Suprapubic skin (tissue), 4 donors: ENCODE measurements at regions not wholly inside any gene's neighbourhood (a gene's known extent, or its start where the extent isn't known, plus 50 kb on each side); places are given as distances from the start of the nearest gene placed in this dataset.

Source experiments
- DNase-seq, 2 donors: peaks; one replicate each; pipeline ENCODE4 v3.0.0-alpha.2; 2019; ENCODE audit warnings: low spot score in 2 of 2
- H3K27ac ChIP-seq: fragments of 200-600 bp; sonication (generic); one replicate; pipeline ENCODE4 v1.5.1; 2019
- H3K27me3 ChIP-seq: fragments of 200-600 bp; sonication (generic); one replicate; pipeline ENCODE4 v1.5.1; 2019
- H3K36me3 ChIP-seq: fragments of 200-600 bp; sonication (generic); one replicate; pipeline ENCODE4 v1.5.1; 2019
- H3K4me1 ChIP-seq: fragments of 200-600 bp; sonication (generic); one replicate; pipeline ENCODE4 v1.5.1; 2019
- H3K4me3 ChIP-seq: fragments of 200-600 bp; sonication (generic); one replicate; pipeline ENCODE4 v1.5.1; 2019; ENCODE audit warnings: mild to moderate bottlenecking
- H3K9me3 ChIP-seq: fragments of 200-600 bp; sonication (generic); one replicate; pipeline ENCODE4 v1.5.1; 2019
- EP300 ChIP-seq: sonication (generic); formaldehyde crosslinking; IDR thresholded peaks from one replicate; pipeline ENCODE4 v1.6.1; 2017; ENCODE audit warnings: antibody characterized with exemption
- POLR2A ChIP-seq, 2 donors: fragments of 450-650 bp; IDR thresholded peaks; one replicate each; pipeline ENCODE4 v1.6.1; 2017; ENCODE audit warnings: antibody characterized with exemption in 2 of 2, mild to moderate bottlenecking in 2 of 2, moderate library complexity in 2 of 2
- POLR2AphosphoS5 ChIP-seq, 3 donors: sonication (generic); formaldehyde crosslinking; IDR thresholded peaks; one replicate each; pipeline ENCODE4 v1.6.1; 2017; ENCODE audit warnings: antibody characterized with exemption in 3 of 3
- WGBS: methylation state at CpG from one replicate; pipeline ENCODE4 v1.1.5; 2018; 5-methylcytosine and 5-hydroxymethylcytosine counted together
- TF ChIP-seq, protein P1 (sequence below), 2 donors: fragments of 200-600 bp in 1 of 2; fragments of 450-650 bp in 1 of 2; sonication (generic) in 1 of 2; IDR thresholded peaks; one replicate each; pipeline ENCODE4 v1.5.1; 2016 to 2019; ENCODE audit warnings: antibody characterized with exemption in 2 of 2, mild to moderate bottlenecking in 1 of 2, moderate library complexity in 1 of 2

DNA sequence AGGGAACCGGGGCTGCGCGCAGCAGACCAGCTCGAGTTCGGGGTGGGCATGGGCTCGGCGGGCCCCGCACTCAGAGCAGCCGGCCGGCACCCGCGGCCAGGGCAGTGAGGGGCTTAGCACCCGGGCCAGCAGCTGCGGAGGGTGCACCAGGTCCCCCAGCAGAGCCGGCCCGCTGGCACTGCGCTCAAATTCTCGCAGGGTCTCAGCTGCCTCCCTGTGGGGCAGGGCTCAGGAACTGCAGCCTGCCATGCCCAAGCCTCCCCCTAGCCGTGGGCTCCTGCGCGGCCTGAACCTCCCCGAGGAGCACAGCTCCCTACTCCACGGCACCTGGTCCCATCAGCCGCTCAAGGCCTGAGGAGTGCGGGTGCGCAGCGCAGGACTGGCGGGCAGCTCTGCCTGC lies 172.9 kb upstream of the SLC30A5 start:
- no peak overlapping the region for H3K4me3 ChIP-seq
- TF ChIP-seq, protein P1, sequence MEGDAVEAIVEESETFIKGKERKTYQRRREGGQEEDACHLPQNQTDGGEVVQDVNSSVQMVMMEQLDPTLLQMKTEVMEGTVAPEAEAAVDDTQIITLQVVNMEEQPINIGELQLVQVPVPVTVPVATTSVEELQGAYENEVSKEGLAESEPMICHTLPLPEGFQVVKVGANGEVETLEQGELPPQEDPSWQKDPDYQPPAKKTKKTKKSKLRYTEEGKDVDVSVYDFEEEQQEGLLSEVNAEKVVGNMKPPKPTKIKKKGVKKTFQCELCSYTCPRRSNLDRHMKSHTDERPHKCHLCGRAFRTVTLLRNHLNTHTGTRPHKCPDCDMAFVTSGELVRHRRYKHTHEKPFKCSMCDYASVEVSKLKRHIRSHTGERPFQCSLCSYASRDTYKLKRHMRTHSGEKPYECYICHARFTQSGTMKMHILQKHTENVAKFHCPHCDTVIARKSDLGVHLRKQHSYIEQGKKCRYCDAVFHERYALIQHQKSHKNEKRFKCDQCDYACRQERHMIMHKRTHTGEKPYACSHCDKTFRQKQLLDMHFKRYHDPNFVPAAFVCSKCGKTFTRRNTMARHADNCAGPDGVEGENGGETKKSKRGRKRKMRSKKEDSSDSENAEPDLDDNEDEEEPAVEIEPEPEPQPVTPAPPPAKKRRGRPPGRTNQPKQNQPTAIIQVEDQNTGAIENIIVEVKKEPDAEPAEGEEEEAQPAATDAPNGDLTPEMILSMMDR (IDR thresholded peaks at IDR 0.05) = no peak
- no peak for TF ChIP-seq EP300
- TF ChIP-seq POLR2A (IDR thresholded peaks at IDR 0.05) = no peak
- no peak for TF ChIP-seq POLR2AphosphoS5 (IDR thresholded peaks at IDR 0.05)
- no peak for DNase-seq
- peaks cover 4% of the 10 kb centered on the region for H3K9me3 ChIP-seq
- peaks cover 4% of the 10 kb centered on the region for H3K4me1 ChIP-seq
- WGBS = 100% methylated on average over 2 of the region's 28 CpGs
- no peaks in the 10 kb centered on the region for H3K27me3 ChIP-seq
- H3K27ac ChIP-seq = no peak overlapping the region
- H3K36me3 ChIP-seq = no peaks in the 10 kb centered on the region

DNA sequence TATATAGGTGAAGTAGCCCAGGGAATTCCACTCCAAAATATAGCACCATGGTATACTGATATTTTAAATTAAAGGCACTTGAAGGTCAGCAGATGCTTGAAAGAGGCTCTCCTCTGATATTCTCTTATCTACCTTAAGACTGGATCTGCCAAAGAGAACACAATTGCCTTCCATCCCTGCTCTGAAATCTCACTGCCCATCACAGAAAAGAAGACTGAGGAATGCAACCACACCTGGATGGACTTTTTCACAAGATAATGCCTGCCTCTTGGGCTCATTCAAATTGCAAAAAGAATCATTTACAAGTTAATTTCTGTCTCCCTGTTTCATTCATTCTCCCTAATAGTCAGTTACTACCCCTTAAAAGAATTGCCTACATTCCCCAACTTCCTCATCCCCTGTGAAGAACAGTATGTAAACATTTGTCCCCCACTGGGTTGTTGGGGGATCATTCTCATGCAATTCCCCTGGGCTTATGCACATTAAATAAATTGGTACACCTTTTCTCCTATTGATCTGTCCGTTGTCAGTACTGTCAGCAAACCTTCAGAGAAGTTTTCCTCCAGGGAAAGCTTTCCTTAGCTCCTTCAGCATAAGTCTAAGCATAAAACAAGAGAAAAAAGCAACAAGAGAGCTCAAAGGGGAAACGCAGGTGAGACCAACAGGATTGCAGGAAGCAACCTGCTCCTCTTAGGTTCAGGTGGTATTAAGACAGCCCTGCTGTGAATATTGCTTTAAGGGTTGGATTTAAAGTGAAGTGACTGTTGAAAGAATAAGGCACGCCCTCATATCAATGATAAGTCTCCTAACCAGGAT lies 171.4 kb upstream of the SLC30A5 start:
- no peak overlapping the region for H3K27ac ChIP-seq
- H3K4me3 ChIP-seq = no peak overlapping the region
- H3K9me3 ChIP-seq = peaks cover 4% of the 10 kb centered on the region
- H3K4me1 ChIP-seq = peaks cover 4% of the 10 kb centered on the region
- no peaks in the 10 kb centered on the region for H3K36me3 ChIP-seq
- TF ChIP-seq, protein P1 (IDR thresholded peaks at IDR 0.05) = no peak
- no peak for TF ChIP-seq EP300
- TF ChIP-seq POLR2A (IDR thresholded peaks at IDR 0.05) = no peak
- TF ChIP-seq POLR2AphosphoS5 (IDR thresholded peaks at IDR 0.05) = no peak
- no peak for DNase-seq
- H3K27me3 ChIP-seq = no peaks in the 10 kb centered on the region
- 80% methylated on average over 3 of the region's 3 CpGs for WGBS

DNA sequence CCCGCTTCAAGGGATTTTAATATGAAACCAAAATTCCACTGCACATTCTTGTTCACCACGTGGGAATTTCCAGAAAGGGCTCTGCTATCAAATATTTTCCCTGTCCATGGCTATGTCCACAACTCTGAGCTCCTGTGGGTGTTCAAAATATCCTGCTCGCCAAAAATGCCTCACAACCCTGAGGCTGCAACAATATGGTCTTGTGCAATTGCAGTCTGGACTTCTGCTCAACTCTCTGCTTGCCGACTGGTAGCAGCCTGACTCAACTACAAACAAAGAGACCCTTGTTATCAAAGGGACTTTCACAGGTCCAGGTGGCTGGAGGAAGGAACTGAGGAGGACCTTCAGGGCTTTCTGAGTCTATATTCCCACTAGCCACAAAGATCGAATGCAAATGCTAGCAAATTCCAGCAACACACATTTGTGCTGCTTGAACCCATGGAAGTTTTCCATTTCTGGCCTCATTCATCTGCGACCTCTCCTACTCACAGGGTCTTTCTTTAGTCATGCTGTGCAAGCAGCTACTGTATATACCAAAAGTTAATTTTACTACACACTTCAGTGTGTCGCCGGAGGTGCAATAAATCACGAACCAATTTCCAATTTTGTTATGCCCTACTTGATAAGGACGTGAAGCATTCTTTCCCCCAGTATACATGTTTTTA lies 169.2 kb upstream of the SLC30A5 start:
- DNase-seq = no peak
- no peaks in the 10 kb centered on the region for H3K27me3 ChIP-seq
- H3K9me3 ChIP-seq = no peaks in the 10 kb centered on the region
- peaks cover 4% of the 10 kb centered on the region for H3K4me1 ChIP-seq
- H3K36me3 ChIP-seq = no peaks in the 10 kb centered on the region
- WGBS = 80% methylated on average over 10 of the region's 10 CpGs
- no peak overlapping the region for H3K27ac ChIP-seq
- TF ChIP-seq POLR2A (IDR thresholded peaks at IDR 0.05) (no peak), POLR2AphosphoS5 (IDR thresholded peaks at IDR 0.05) (no peak), EP300 (no peak)
- TF ChIP-seq, protein P1 (IDR thresholded peaks at IDR 0.05) = no peak
- no peak overlapping the region for H3K4me3 ChIP-seq

DNA sequence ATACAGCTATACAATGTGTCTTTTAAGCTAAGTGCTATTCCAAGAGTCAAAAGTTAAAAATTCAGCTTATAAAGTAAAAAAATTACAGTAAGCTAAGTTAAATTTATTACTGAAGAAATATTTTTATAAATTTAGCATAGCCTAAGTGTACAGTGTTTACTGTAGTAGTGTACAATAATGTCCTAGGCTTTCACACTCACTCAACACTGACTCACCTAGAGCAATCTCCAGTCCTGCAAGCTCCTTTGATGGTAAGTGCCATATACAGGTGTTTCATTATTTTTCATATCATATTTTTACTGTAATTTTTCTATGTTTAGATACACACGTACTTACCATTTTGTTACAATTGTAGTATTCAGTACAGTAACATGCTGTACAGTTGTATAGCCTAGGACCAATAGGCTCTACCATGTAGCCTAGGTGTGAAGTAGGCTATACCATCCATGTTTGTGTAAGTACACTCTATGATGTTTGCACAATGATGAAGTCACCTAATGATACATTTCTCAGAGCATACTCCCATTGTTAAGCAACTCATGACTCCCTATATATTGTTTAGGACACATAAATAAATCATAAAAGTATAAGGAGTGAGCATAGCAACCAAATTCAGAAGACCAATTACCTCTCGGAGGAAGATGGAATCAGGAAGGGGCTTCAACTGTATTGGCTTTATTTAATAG lies 165.1 kb upstream of the SLC30A5 start:
- Histone ChIP-seq H3K27ac (no peak overlapping the region), H3K4me1 (peaks cover 4% of the 10 kb centered on the region), H3K9me3 (no peaks in the 10 kb centered on the region), H3K27me3 (no peaks in the 10 kb centered on the region), H3K36me3 (no peaks in the 10 kb centered on the region), H3K4me3 (no peak overlapping the region)
- no peak for DNase-seq
- WGBS = 93% methylated on average over 2 of the region's 2 CpGs
- TF ChIP-seq EP300 = no peak
- TF ChIP-seq, protein P1 (IDR thresholded peaks at IDR 0.05) = no peak
- no peak for TF ChIP-seq POLR2AphosphoS5 (IDR thresholded peaks at IDR 0.05)
- no peak for TF ChIP-seq POLR2A (IDR thresholded peaks at IDR 0.05)

DNA sequence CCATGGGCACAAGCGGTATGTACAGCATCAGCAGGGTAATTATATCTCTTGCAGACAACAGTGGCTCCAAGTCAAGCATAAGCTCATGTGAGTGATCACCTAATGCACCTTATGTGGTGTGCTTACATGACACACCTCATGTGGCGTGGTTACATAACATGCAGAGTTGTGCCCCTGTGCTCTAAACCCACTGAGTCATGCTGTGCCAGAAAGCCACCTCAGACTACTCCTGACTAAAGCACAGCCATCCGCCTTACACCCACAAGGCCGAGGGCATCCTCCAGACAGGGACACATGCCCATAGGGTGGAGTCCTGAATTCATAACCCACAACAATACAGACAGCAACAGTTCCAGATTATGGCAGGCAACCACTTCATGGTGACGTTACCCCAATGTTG lies 163.7 kb upstream of the SLC30A5 start:
- Histone ChIP-seq H3K36me3 (no peaks in the 10 kb centered on the region), H3K27me3 (no peaks in the 10 kb centered on the region), H3K9me3 (no peaks in the 10 kb centered on the region), H3K4me3 (no peak overlapping the region), H3K27ac (no peak overlapping the region), H3K4me1 (no peaks in the 10 kb centered on the region)
- no peak for DNase-seq
- 86% methylated on average over 4 of the region's 5 CpGs for whole genome bisulfite sequencing
- no peak for TF ChIP-seq POLR2A (IDR thresholded peaks at IDR 0.05)
- TF ChIP-seq, protein P1 (IDR thresholded peaks at IDR 0.05) = no peak
- no peak for TF ChIP-seq EP300
- no peak for TF ChIP-seq POLR2AphosphoS5 (IDR thresholded peaks at IDR 0.05)
